ENCODE measurements at regions not wholly inside any gene's neighbourhood (a gene's known extent, or its start where the extent isn't known, plus 50 kb on each side); places are given as distances from the start of the nearest gene placed in this dataset.

GRCh38 chr13:64791373-64791772 lies 2438.8 kb downstream of the PCDH9 start:
- intact Hi-C loops (cut with DNase I), result loop anchor here (2.0 kb wide), 1 partner anchor 39 kb away; no protein-coding TSS in a partner anchor
- ATAC-seq (ENCODE audit: poor library complexity) (no peak), DNase-seq (no peak)

GRCh38 chr13:64782466-64782865 lies 2447.7 kb downstream of the PCDH9 start:
- DNase-seq (no peak), ATAC-seq (ENCODE audit: poor library complexity) (no peak)
- intact Hi-C loops (cut with DNase I), result no loop called here

DNA sequence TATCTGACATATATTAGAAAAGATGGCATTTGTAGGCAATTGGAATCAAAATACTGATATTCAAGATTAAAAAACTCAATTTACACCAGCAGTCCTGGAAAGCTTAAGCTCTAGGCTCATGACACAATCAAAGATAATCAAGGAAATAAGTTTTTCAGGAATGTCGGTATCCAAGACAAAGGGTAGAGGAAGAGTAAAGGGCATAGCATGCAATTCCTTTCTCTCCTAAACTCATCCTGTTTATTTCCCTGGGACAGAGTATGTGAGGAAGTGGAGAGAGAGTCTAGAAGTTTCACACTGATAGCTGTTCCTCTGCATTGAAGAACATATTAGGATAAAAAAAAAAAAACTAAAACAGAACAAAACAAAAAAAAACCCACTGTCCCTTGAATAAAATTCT lies 2452.1 kb downstream of the PCDH9 start:
- ATAC-seq (ENCODE audit: poor library complexity), result no peak
- DNase-seq, result no peak
- intact Hi-C loops (cut with DNase I), result no loop called here

GRCh38 chr13:64774915-64775314 lies 2455.2 kb downstream of the PCDH9 start:
- intact Hi-C loops (cut with DNase I), result no loop called here
- DNase-seq (no peak), ATAC-seq (ENCODE audit: poor library complexity) (no peak)

- intact Hi-C loops (cut with DNase I), result no loop called here
- ATAC-seq (ENCODE audit: poor library complexity) (no peak), DNase-seq (no peak)
Observed at GRCh38 chr13:64770743-64771142, 2459.4 kb downstream of the PCDH9 start.

- ATAC-seq (ENCODE audit: poor library complexity) (no peak), DNase-seq (no peak)
- intact Hi-C loops (cut with DNase I), result no loop called here
Observed at GRCh38 chr13:64767054-64767453, 2463.1 kb downstream of the PCDH9 start.

- DNase-seq, result no peak
- intact Hi-C loops (cut with DNase I), result no loop called here
- ATAC-seq (ENCODE audit: poor library complexity), result no peak
Observed at GRCh38 chr13:64765636-64766035, 2464.5 kb downstream of the PCDH9 start.

DNA sequence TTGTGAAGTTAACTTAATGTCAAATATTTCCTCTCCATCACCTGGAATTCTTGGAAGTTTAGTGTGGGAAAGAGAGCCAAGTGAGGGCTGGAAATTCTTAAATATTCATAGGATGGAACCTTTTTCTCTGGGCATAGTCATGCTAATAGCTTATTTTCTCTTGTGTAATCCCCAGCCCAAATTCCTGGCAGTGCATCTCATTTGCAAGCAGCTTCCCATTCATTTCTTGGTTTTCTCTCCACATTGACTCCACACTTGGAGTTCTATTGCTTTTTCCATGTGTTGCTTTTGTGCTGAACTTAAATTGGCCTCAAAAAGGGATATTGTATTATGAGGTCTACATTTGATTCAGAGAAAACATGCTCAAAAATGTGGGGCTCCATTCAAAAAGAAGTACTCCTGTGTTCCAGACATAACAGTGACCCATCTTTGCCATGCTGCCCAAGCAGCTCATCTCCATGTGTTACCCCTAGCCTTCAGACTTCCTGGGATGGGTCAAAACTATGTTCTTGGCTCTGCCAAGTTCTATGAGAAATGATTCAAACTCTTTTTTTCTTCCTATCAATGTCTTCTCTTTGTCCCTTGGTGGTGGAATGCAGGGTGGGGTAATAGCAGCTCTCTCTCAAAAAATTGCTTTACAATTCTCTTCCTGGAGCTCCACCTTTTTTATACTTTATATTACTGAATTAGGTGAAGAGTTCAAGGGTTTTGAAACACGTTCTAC lies 2471.5 kb downstream of the PCDH9 start:
- no peak for ATAC-seq (ENCODE audit: poor library complexity)
- DNase-seq, result no peak
- intact Hi-C loops (cut with DNase I), result no loop called here

GRCh38 chr13:64756621-64757020 lies 2473.5 kb downstream of the PCDH9 start:
- DNase-seq (no peak), ATAC-seq (ENCODE audit: poor library complexity) (no peak)
- intact Hi-C loops (cut with DNase I), result no loop called here

- ATAC-seq (ENCODE audit: poor library complexity) (no peak), DNase-seq (no peak)
- intact Hi-C loops (cut with DNase I), result no loop called here
Observed at GRCh38 chr13:64755961-64756360, 2474.2 kb downstream of the PCDH9 start.

DNA sequence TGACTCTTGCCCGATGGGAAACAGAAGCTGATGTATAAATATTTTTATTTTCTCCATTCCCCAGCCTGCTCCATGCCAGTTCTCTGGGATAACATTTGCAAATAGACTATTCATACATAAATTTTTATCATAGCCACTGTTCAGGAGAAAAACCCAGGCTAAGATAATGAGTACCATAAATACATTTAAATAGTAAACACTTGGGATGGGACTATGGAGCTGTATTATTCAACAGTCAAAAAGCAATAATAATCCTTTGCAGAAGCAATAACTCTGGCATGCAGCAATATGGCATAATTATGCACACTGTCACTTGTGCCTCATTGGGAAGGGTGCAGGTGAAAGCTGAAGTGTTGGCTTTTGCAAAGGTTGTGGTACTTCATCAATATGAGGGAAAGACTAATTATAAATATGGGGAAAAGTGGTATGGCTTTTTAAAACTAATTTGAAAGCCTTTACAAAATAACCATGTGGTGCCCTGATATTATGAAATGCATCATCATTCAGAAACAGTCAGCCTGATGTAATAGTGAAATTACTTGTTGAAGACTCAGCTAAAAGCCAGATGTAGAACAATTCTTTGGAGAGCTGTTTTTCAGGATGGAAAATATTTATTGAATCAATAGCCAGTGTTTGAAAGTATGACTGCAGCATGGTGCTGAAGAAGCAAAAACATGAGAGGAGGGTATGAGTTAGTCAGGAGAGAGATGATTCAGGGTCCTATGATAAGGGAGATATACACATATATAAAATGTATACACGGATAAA lies 2476.7 kb downstream of the PCDH9 start:
- no peak for DNase-seq
- intact Hi-C loops (cut with DNase I), result loop anchor here (2.0 kb wide), 1 partner anchor 37 kb away; no protein-coding TSS in a partner anchor
- no peak for ATAC-seq (ENCODE audit: poor library complexity)

DNA sequence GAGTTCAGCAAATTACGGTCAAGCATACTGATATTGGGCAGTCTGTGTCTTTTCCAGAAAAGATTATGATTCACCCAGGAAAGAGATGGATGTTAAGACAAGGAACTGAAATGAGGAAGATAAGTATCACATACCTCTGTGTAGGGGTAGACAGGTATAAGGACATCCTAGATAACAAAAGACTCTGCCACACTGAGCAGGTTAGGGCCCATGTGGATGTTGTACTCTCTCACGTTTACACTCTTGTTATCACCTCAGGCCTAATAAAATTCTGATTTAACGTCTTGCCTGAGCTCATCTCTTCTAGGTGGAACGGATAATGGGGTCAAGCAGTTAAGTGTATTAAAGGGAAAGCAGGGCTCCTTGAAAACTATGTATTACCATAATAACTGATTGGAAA lies 2480.8 kb downstream of the PCDH9 start:
- ATAC-seq (ENCODE audit: poor library complexity), result no peak
- intact Hi-C loops (cut with DNase I), result no loop called here
- no peak for DNase-seq

- ATAC-seq (ENCODE audit: poor library complexity), result no peak
- intact Hi-C loops (cut with DNase I), result no loop called here
- DNase-seq, result no peak
Observed at GRCh38 chr13:64746845-64747244, 2483.3 kb downstream of the PCDH9 start.

DNA sequence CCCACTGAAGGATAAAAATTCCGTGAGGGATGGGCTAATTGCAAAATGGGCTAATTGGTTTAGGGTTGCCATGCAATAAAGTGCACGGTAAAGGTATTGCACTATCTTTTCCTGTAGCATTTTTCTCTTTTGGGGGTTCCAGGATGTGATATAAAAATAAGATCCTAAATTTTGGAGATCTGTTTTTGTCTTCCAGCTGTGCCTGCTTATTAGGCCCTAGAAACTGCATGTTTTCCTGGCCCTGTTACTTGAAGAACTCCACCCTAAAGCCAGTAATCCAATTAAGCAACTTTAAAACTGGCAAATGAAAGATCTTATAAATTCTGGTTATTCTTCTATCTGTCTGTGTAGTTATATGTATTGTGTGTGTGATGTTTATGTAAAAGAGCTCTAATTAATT lies 2489.6 kb downstream of the PCDH9 start:
- no peak for ATAC-seq (ENCODE audit: poor library complexity)
- intact Hi-C loops (cut with DNase I), result no loop called here

GRCh38 chr13:64725492-64725891 lies 2504.6 kb downstream of the PCDH9 start:
- ATAC-seq (ENCODE audit: poor library complexity), result no peak

More for the DNA sequence above, 2489.6 kb downstream of the PCDH9 start:
- no peak for DNase-seq

GRCh38 chr13:64723724-64724123 lies 2506.4 kb downstream of the PCDH9 start:
- ATAC-seq (ENCODE audit: poor library complexity), result no peak
- intact Hi-C loops (cut with DNase I), result no loop called here
- DNase-seq, result no peak

More at GRCh38 chr13:64725492-64725891, 2504.6 kb downstream of the PCDH9 start:
- intact Hi-C loops (cut with DNase I), result no loop called here
- DNase-seq, result no peak

GRCh38 chr13:64718116-64718515 lies 2512.0 kb downstream of the PCDH9 start:
- ATAC-seq (ENCODE audit: poor library complexity), result no peak
- intact Hi-C loops (cut with DNase I), result no loop called here
- no peak for DNase-seq

DNA sequence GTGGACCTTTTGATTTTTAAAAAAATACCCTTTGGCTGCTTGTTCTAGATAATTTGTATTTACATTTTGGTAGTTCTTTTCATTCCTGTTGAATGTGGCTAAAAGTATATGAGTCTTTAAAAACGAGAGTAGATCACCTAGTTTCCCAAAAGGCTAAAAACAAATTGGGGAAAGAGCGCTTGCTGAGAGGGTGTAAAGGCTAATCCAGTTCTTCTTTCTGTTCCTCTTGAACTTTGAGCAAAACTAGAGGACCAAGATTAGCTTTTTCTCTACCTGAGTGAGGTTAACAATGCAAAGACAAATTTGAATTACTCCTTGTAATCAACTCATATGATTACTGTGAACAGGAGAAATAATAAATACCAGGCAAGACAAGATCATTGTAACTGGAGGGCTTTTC lies 2513.2 kb downstream of the PCDH9 start:
- intact Hi-C loops (cut with DNase I), result no loop called here
- DNase-seq (no peak), ATAC-seq (ENCODE audit: poor library complexity) (no peak)

GRCh38 chr13:64709079-64709478 lies 2521.1 kb downstream of the PCDH9 start:
- ATAC-seq (ENCODE audit: poor library complexity) (no peak), DNase-seq (no peak)
- intact Hi-C loops (cut with DNase I), result no loop called here

GRCh38 chr13:64704121-64704649 lies 2526.0 kb downstream of the PCDH9 start:
- DNase-seq (no peak), ATAC-seq (ENCODE audit: poor library complexity) (no peak)
- intact Hi-C loops (cut with DNase I), result no loop called here
